HG02588 (cell line): ENCODE measurements at regions not wholly inside any gene's neighbourhood (a gene's known extent, or its start where the extent isn't known, plus 50 kb on each side); places are given as distances from the start of the nearest gene placed in this dataset.

Source experiments
- ATAC-seq: cut with Tn5 transposase; IDR thresholded peaks from one replicate; pipeline ENCODE4 v1.9.1; 2021; ENCODE audit warnings: mild to moderate bottlenecking, moderate library complexity; ENCODE audit not compliant: unreplicated experiment

DNA sequence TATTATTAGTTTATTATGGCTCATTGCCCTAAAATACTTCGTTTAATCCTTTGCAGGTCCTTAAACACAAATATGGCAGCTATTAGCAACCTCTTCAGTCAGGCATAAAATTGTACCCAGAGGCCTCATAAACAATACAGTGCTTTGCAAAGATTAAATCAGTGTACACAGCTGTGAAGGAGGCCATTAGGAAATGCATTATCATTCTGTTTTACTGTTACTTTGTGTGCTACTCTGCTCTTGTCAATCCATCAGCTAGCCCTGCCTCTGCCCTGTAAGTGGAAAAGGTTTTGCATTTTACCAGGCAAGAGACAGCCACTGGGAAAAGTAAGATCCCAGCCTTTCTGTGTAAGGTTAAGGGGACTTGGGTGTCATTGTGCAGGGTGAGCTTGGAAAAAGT, 415.7 kb upstream of the DAB1 start:
- ATAC-seq, result no peak

DNA sequence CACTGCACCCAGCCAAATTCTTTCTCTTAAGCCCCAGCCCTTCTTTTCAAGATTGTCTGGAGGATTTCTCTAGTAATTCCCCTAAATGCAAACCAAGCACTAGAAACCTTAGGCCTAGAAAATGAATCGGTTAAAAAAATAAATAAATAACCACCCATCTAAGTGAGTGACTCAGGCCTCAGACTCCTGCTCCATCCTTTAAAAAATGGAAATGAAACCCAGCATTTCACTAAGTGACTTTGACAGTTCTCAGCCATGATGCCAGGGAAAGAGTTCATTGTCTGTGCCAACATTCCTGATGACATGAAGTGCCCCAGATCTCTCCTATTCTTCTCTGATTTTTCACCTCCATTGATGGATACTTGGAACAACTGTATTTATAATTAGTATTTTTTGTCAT, 415.2 kb upstream of the DAB1 start:
- no peak for ATAC-seq

DNA sequence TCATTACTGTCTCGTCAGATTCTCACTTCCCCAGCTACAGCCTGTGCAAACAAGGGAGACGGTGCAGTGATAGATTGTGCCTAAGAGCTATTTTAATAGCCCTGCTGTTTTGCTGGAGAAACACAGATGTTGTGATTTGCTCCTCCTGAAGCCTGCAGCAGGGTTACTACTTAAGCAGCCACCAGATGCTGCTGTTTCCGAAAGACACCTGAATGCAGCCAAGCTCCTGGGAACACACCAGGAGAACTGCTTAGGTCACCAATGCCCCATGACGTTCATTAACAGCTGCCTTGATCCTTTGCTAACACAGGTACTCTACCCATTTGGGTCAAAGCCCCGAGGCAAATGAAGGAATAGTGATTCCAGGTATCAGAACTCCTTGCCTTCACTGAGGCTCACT, 411.8 kb upstream of the DAB1 start:
- ATAC-seq, result no peak

DNA sequence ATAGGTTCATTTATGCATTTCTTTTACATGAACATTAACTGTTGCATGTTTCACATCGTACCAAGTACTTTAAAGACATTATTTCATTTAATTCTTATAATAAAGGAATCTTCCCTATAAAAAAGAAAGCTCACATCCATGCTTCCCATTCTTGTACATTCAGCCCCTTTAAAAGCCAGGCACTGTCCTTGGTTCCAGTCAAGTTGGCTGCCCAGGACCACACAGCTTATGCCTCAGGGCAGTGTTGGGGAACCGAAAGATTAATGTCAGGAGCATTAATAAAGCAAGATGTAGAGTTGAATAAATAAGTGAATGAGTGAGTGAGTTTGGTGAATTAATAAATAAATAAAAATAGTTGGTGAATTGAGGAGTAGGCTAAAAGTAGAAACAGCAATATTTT, 409.4 kb upstream of the DAB1 start:
- ATAC-seq, result no peak

DNA sequence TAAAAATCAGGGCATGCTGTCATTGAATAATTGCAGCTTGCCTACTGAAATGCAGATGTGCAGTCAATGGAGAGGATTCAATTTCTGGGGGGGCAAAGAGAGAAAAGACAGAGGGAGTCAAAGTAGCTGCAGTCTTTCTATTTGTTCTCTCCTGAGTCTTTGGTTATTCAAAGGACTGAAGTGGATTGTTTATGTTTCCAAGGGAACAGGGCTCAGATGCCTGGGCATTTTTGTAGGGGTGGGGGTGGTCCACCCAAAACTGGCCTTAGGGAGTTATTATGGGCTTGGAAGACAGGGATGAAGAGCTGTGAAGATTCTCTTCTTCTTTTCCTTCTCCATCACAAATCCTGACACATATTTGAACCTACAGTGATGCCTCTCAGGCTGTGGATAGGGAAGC, 408.8 kb upstream of the DAB1 start:
- ATAC-seq, result no peak

DNA sequence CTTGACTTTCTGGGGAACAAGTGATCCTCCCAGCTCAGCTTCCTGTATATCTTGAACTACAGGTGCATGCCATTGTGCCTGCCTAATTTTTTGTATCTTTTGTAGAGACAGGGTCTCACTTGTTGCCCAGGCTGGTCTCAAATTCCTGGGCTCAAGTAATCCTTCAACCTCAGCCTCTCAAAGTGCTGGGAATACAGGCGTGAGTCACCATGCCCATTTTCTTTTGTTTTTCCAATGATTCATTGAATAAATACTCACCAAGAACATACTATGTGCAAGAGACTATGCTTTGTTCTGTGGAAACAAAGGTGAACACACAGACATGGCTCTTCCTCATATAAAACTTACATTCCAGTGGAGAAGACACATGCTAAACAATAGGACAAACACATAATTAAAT, 407.8 kb upstream of the DAB1 start:
- ATAC-seq, result no peak

DNA sequence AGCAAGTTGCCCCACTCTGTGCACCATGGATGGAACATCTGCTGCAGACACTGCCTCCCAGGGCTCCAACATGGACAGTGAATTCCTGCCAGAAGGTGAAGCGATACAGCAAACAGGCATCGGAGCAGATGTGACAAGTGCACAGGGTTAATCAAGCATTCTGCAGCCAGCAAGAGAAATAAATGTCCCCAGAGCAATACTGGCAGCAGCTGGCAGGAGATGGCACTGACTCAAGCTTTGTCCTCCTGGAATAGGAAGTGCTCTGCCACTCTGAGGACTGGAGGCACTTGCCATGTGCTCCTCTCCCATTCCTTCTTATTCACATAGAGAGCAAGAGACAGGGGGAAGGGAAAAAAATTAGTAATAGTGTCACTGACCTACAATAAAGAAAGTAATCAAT, 402.7 kb upstream of the DAB1 start:
- ATAC-seq, result no peak

DNA sequence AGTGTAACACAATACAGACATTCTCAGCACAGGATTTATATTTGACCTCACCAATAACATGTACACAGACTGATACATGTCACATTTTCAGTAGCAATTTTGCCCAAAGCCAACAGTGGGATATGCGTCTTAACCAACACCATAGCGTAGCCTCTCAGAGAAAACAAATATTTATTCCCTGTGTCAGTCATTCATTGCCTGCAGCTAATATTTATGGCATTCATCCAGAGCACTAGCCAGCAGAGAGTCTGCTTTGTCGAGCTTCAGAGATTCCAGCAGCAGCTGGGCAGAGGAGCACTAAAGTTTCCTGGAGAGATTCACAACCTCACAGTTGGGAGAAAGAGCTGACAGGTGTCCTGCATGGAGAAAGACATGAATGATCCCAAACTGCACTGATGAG, 400.7 kb upstream of the DAB1 start:
- ATAC-seq, result no peak

DNA sequence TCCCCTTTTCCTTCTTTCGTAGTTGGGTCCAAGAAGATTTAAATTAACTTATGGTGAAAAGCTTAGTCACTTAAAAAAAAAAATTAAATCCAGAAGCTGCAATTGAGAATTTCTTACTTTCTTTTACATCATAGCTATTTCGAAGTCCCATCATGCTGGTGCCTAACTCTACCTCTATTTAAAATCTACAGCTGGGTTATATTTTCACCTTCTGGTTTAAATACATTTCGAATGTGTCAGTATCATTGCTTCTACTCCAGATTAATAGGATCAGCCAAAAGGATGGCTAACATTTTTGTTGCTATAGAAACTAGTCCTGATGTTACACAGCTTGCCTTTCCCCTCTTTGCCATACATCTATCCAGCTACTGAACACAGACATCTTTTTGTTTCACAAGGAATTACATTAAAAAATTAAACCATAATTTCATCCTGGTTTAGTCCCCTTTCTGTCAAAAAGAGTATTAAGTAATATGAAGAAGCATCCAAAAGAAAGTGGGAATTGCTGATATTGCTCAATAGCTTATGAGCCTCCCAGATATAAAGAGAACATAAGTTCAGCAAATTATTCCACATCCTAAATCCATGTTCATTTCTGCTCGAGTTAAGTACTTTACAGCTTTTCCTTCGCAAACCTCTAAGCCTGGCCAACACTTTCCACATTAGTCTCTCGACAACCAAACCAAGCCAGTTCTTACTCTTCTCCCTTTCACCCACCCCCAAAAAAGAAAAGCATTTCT, 396.7 kb upstream of the DAB1 start:
- no peak for ATAC-seq

DNA sequence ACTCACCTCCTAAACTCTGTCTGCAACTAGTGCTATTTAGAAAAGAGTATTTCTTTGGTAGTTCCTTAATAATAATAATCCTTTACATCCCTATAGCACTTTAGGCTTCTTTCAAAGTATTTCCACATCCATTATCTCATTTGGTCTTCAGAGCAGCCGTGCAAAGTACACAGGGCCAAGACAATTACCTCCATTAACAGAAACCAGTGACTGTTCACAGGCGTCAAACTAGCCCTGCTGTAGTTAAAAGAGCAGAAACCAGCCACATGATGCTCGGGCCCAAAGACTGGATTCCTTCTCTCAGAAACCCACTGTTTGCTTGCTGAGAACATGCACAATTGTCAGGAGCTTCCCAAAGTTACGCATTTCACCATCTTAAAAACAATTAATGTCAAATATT, 396.0 kb upstream of the DAB1 start:
- ATAC-seq, result no peak

DNA sequence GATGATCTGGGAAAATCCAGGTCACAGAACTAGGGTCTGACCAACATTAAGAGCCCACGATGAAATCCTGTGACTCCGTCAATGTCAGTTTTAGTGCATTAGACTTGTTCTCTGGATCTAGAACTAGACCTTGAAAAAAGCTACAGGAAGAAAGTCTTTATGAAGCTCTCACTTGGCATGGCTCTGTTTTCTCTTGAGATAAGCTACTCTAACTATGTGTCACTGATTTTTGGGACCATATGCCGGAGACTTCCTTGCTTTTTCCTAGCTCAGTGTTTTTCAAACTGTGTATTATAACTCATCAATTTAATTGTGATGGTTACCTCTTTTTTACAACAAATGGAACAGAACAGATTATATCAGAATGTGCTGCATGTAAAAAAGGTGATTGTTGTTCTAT, 379.7 kb upstream of the DAB1 start:
- no peak for ATAC-seq

DNA sequence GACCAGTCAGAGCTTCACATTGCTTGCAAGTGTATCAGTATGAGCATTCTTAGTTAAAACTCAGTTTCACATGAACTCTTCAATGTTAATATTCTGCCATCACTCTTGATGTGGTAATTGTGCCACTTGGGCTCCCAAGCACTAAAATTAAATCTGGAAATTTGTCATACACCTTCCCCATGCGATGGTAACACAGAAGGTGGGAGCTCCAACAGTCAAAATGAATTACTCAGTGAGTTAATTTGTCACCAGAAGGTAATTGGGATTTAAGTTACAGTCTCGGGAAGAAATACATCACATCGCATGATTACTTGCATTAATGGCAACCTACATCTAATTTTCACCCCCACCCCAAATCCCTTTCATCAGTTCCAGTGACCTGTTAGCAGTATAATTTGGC, 376.5 kb upstream of the DAB1 start:
- ATAC-seq, result no peak

DNA sequence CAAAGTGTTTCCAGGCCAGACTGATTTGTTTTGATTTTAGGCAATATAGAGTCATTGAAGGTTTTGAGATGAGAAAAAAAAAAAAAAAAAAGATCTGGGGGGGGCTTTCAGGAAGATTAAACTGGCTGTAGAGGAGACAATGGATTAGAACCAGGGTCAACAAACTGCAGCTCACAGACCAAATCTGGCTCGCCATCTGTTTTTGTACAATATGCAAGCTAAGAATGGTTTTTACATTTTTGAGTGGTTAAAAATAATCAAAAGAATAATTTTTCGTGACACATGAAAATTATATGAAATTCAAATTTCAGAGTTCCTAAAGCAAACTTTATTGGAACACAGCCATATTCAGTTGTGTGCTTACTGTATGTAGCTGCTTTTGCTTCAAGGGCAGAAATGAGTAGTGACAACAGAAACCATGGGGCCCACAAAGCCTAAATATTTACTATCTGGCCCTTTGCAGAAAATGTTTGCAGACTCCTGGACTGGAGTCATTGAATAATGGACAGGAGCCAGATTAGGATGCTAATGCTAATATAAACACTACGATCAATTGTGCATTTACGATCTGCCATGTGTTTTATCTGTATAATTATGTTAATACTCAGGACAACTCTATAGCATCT, 375.7 kb upstream of the DAB1 start:
- no peak for ATAC-seq

DNA sequence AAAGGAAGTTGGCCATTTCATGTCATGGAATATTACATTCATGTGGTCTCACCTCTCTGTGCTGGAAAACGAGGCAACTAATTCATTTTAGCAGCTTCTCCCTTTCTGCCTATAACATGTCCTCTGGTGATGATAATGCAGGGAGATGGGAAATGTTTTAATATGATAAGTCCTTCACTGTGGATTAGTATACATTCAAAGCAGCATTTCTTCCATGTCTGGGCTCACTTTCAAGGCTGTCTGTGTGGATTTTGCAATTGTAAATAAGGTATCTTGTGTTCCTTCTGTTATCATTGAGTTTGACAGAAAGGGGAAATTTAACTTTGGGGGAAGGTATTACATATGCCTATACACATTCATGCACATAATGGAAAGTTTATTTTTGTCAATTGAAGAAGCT, 374.7 kb upstream of the DAB1 start:
- no peak for ATAC-seq

DNA sequence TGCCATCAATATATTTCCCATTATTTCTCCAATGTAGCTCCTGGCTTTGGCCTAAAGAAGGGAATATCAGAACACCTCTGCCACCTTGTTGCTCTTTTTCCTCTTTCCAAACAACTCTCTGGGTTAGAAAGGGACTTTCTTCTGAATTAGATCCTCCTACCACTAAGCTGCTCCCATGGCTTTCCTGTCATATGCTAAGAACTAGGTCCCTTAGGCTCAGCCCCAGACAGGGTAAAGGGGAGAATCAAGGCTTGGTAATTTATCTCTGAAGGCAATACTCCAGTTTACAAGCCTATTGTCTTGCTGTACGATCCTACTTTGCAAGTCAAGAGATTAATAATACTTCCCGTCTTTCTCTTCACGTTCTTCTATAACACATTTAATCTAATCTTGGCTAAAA, 373.2 kb upstream of the DAB1 start:
- ATAC-seq, result no peak

DNA sequence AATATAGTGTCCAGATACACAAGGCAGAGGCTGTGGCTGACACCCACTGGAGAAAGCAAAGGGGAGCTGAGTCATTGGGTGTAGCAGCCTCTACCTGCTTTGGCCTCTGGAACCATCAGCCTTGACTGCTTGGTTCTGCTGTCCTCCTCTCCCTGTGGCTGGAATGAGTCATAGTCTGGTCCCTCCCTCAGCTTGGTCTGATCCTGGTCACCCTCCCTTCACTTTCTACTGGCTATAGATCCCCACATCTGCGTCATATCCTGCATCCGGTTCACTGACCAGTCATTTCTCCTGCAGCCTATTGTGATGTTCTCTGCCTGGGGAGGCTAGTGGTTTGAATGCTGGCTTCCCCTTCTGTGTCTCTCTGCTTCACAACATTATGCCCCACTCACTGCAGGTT, 372.8 kb upstream of the DAB1 start:
- no peak for ATAC-seq

DNA sequence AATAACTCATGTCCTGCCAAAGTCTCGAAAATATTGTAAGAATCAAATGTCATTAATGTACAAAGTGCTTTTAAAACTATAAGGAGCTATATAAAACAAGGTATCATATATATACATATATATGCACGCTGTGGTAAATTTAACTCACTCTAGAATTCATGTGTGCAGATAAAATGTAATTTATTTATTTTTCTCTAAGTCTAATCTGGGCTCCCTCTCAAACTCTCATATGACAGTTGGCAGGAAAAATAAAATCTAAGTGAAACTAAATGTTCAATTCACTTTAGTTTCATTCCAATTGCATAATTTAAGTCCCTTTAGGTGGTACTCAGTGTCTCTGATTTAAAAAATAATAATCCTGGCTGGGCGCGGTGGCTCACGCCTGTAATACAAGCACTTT, 372.0 kb upstream of the DAB1 start:
- ATAC-seq, result no peak

DNA sequence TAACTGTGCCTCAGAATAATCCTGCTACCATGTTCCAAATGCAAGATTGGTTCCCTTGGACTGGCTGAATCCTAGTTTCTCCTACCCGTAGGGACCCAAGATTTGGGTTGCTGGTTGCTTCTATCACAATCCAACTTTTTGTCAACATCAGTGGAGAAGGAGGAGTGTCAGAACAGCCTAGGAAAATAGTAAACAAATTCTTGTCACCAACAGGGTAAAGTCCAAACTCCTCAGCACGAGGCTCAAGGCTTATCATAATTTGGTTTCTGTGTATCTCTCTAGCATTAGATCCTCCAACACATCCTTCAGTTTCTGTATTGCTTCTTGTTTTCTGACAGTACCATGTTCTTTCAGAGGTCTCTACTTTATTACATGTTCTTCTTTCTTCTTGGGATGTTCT, 370.2 kb upstream of the DAB1 start:
- ATAC-seq, result no peak

DNA sequence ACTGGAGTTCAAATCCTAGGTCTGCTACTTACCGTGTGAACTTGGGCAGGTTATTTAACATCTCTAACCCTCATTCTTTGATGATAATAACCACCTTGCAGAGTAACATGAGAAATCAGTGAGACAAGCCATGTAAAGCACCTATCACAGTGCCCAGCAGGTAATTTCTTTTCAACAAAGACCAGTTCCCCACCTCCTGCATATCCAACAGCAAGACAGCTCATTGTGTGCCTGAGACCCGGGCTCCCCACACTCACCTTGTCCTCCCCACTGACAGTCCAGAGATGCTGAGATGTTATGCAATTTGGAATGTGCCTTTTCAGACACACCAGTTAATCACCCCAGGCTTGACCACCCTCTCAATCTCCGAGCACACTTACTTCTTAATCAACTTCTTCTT, 367.6 kb upstream of the DAB1 start:
- ATAC-seq, result no peak

DNA sequence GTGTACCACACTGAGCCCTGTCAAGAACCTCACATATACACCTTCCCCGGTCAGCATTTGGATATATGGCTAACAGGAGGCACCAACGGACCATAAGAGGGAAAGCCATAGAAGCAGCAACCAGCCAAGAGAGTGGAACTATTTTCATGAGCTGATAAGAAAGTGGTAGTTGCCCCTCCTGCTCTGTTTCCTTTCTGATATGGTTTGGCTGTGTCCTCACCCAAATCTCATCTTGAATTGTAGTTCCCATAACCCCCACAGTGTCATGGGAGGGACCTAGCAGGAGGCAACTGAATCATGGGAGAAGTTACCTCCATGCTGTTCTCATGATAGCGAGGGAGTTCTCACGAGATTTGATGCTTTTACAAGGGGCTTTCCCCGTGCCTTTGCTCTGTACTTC, 366.1 kb upstream of the DAB1 start:
- ATAC-seq, result no peak

DNA sequence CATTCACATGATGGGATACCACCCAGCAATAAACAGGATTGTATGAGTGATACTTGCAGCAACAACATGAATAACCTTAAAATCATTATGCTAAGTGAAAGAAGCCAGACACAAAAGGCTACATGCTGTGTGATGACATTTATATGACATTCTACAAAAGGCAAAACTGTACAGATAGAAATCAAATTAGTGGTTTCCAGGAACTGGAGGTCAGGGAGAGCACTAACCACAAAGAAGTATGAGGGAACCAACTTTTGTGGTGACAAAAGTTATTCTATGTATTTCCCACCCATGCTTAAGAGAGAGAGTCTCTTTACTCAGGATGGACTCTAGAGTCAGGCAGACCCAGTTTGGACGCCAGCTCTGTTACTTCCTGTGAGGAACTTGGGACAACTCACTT, 364.5 kb upstream of the DAB1 start:
- ATAC-seq, result no peak

DNA sequence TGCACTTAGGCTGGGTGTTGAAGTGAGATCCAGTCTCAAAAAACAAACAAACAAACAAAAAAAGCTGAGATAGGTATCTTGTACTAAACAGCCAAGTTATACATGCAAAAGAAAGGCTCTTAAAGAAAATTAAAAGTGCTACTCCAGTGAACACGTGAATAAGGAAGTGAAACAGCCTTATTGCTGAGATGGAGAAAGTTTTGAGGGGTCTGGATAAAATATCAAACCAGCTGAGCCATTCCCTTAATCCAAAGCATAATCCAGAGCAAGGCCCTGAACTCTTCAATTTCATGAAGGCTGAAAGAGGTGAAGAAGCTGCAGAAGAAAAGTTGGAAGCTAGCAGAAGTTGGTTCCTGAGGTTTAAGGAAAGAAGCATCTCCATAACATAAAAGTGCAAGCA, 360.5 kb upstream of the DAB1 start:
- no peak for ATAC-seq

DNA sequence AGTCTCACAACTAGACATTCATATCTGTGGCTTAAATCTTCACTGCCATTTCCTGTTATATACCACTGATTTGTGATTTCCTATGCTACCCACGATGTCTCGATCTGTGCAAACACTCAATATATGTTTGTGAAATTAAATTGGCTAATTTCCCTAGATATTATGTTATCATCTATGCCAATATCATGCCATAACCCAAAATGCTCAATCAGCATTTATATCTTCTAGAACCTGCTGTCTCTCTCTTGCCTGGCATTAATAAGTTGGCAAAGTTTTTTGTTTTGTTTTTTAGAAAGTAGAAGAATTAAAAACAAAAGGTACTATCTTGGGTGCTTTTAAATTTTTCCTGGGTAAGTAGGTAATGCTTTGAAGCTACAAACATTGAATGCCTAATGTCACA, 358.5 kb upstream of the DAB1 start:
- no peak for ATAC-seq
